ENCODE measurements at regions not wholly inside any gene's neighbourhood (a gene's known extent, or its start where the extent isn't known, plus 50 kb on each side); places are given as distances from the start of the nearest gene placed in this dataset.
"Not testable (repeated sequence)": the region's sequence is repeated elsewhere in the genome, so short reads cannot be mapped to it uniquely, and the experiment has no call there.

DNA sequence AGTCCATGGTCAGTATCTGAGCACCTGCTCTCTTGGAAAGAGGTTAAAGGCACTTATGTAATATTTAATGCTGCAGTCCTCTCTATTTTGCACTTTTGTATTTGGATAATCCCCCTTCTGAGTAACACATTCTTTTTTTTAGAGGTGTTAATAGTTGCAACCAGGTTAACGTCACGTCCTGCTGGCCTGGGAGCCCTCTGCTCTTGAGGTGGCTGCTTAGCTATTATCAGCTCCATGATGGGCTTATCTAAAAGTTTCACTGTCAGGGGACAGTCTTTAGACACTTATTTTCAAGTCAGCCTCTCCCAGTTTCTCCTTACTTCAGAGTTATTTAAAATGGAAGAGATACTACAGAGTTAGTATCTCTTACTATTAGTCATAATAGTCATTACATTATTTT lies 795.5 kb upstream of the CDH18 start:
- DNase-seq; intact Hi-C loops (cut with micrococcal nuclease); ATAC-seq: not testable (repeated sequence)

DNA sequence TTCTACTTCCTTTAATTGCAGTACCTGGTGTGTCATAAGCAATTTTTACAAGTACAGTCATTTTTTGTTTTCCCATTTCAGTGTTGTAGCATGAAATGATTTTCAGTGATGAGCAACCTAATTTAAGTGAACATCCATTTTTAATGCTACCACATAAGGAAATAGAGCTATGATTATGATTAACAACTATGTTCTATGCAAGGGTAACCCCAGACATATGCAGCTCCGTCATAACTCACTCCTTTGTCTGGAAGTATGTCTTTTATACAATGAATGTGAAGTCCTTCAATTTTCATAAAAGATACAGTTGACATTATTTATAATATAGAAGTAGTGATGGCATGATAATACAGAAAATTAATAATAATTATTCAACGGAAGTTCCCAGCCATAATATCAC lies 783.3 kb upstream of the CDH18 start:
- ATAC-seq; DNase-seq; intact Hi-C loops (cut with micrococcal nuclease): not testable (repeated sequence)

- DNase-seq; intact Hi-C loops (cut with micrococcal nuclease); ATAC-seq: not testable (repeated sequence)
Measured at GRCh38 chr5:20765074-20765473, 777.1 kb upstream of the CDH18 start.

GRCh38 chr5:20759459-20759858 lies 771.5 kb upstream of the CDH18 start:
- intact Hi-C loops (cut with micrococcal nuclease); DNase-seq: not testable (repeated sequence)

GRCh38 chr5:20752179-20752578 lies 764.2 kb upstream of the CDH18 start:
- intact Hi-C loops (cut with micrococcal nuclease); ATAC-seq; DNase-seq: not testable (repeated sequence)

More at GRCh38 chr5:20759459-20759858, 771.5 kb upstream of the CDH18 start:
- not testable (repeated sequence) for ATAC-seq

- DNase-seq; ATAC-seq; intact Hi-C loops (cut with micrococcal nuclease): not testable (repeated sequence)
Measured at GRCh38 chr5:20735715-20736114, 747.7 kb upstream of the CDH18 start.

DNA sequence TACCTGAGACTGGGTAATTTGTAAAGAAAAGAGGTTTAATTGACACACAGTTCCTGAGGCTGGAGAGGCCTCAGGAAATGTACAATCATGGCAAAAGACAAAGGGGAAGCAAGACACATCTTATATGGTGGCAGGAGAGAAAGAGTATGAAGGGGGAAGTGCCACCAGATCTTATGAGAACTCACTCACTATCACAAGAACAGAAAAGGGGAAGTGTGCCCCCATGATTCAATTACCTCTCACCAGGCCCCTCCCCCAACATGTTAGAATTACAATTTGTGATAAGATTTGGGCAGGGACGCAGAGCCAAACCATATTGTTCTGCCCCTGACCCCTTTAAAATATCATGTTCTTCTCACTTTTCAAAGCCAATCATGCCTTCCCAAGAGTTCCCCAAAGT lies 744.2 kb upstream of the CDH18 start:
- intact Hi-C loops (cut with micrococcal nuclease); ATAC-seq; DNase-seq: not testable (repeated sequence)

DNA sequence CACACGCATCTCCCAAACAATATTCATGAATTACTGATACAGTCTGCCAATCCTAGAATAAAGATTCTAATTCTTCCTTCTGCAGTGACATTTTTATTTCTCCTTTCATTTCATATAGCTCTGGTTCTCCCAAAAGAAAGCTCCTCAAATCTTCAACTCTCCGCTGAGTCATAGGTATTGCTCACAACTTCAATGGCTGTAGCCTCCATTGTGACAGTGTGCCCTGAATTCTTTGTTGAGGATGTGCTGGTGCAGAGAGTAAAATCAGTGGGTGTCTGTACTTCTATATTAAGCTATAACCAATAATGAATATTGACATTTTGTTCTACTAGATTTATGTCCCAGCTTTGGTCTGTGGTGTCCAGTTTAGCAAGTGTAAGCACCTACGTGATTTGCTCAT lies 733.3 kb upstream of the CDH18 start:
- DNase-seq; intact Hi-C loops (cut with micrococcal nuclease); ATAC-seq: not testable (repeated sequence)

GRCh38 chr5:20711520-20712155 lies 723.6 kb upstream of the CDH18 start:
- ATAC-seq; intact Hi-C loops (cut with micrococcal nuclease); DNase-seq: not testable (repeated sequence)

DNA sequence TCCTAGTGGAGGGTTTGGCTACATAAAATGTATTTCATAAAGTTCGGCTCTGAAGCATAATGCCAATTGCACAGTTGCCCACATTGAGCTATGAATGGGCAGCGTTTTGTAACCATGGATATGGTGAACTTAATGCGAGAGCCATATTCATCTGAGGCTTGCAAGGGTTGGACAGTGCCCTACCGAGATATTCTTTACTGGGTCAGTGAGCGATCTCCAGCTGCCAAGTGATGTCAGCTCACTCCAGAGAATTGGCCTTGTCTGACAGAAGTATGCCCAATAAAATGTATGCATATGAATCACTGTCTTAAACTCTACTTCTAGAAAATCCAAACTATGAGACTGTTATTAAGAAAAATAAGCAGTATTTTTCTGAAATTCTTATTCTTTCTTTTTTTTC lies 719.6 kb upstream of the CDH18 start:
- intact Hi-C loops (cut with micrococcal nuclease); DNase-seq; ATAC-seq: not testable (repeated sequence)

DNA sequence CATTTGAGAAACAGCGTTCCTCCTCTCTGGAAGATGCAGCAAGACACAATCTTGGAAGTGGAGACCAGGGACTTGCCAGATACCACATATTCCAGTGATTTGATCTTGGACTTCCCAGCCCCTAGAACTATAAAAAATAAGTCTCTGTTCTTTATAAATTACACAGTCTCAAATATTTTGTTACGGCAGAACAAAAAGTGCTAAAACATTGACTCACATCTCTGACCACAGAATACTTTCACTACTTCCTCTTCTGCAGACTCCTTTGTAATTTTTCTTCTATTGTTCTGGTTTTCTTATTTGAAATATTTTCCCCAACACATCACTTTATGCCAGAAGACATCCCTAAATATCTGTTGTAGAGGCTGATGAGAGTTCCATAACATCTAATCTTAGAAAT lies 706.1 kb upstream of the CDH18 start:
- DNase-seq (no peak), ATAC-seq (no peak)
- intact Hi-C loops (cut with micrococcal nuclease): no loop called here

- no peak for DNase-seq
- ATAC-seq: no peak
- intact Hi-C loops (cut with micrococcal nuclease): no loop called here
Measured at GRCh38 chr5:20692913-20693312, 704.9 kb upstream of the CDH18 start.

DNA sequence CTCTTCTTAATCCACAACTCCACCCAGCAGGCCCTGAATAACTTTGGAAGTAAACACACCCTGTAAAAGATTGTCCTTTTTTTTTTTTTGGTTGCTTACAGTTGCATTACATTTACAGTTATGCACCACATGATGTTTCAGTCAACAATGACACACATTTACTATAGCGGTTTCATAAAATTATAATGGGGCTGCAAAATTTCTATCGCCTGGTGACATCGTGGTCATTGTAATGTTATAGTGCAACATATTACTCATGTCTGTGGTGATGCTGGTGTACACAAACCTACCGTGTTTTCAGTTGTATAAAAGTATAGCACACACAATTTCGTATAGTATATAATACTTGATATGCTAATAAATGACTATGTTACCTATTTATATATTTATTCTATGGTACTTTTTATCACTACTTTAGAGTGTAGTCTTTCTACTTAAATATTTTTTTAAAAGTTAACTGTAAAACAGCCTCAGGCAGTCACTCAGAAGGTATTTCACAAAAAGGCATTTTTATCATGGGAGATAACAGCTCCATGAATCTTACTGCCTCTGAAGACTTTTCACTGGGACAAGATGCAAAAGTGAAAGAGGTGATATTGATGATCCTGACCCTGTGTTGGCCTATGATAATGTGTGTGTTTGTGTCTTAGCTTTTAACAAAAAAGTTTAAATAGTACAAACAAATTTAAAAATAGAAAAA lies 695.4 kb upstream of the CDH18 start:
- DNase-seq: no peak
- no peak for ATAC-seq
- intact Hi-C loops (cut with micrococcal nuclease): no loop called here

DNA sequence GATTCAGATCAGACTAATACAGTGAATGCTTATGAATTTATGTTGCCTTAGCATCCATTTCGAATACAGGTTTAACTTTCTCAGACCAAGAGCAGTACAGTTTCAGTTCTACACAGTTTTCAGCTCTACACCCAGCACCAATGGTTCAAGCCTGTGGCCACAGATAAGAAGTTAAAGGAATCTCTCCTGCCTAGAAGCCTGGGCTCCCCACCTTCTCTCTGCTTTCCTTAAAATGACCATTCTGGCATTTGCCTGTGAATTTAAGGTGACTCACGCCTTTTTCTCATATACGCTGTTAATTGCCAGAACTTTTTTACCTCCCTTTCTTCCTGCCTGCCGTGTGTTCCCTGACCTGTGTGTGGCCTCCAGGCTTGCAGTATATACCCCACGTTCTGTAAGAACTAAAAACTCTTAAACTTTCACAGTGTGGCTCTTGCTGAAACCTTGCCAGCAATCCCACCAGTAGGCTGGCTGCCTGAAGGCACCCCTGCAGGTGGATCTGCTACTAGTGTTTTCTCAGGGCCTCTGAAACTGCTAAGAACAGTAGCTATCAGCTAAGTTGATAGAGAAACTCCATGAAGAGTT lies 692.8 kb upstream of the CDH18 start:
- ATAC-seq (no peak), DNase-seq (no peak)
- intact Hi-C loops (cut with micrococcal nuclease): no loop called here

DNA sequence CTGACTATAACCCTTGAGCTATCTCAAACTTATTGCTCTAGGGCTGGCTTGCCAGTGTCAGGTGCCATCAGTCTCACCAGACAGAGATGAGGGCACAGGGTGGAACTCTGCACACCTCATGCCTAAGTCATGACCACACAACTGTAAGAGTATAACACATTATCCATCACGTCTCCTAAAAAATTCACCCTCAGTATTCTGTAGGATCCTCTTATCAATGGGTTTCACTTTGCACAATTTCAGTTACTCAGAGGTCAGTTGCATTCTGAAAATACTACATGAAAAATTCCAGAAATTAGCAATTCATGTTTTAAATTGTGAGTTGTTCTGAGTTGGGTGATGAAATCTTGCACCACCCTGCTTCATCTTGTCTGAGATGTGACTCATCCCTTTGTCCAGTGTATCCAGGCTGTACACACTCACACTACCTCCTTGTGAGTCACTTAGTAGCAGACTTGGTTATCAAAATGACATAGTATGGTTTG lies 690.9 kb upstream of the CDH18 start:
- no peak for DNase-seq
- ATAC-seq: no peak
- intact Hi-C loops (cut with micrococcal nuclease): no loop called here

- DNase-seq: no peak
- intact Hi-C loops (cut with micrococcal nuclease): no loop called here
- no peak for ATAC-seq
Measured at GRCh38 chr5:20678386-20678785, 690.4 kb upstream of the CDH18 start.

GRCh38 chr5:20660588-20660987 lies 672.6 kb upstream of the CDH18 start:
- ATAC-seq (no peak), DNase-seq (no peak)
- intact Hi-C loops (cut with micrococcal nuclease): no loop called here

DNA sequence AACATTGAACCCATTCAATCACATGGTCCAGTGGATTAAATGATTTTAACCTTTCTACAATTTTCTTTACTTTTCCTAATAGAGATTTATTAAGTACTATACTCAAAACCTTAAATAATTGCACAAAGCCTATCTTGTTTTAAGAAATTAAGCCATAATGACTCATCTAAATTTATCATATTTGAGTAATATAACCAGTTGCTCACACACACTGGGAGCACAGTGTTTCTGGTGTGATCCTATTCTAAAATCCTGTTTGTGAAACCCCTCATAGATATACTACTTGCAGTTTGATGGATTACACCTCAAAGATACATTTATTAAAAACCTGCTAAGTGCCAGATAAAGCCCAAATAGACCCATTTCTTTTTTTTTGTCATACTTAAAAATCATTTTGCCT lies 668.3 kb upstream of the CDH18 start:
- intact Hi-C loops (cut with micrococcal nuclease): no loop called here
- ATAC-seq: no peak

DNA sequence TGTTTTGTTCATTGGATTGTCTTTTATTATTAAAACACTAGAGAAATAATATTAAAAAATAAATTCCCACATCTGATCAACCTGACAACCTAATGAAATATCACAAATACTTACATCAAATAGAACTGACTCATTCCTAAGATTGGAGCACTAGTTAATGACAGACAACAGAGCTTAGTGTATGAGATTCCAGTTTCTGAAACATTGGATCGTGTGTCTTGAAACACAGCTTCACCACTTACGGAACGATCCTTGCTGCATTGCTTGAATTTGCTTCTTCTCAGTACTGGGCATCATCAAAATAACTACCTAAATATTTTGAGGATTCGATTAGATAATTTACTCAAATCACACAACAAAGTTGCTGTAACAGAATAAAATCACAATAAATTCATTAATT lies 667.2 kb upstream of the CDH18 start:
- DNase-seq: no peak
- intact Hi-C loops (cut with micrococcal nuclease): no loop called here
- ATAC-seq: no peak

More for the DNA sequence above, 668.3 kb upstream of the CDH18 start:
- no peak for DNase-seq

GRCh38 chr5:20654746-20655145 lies 666.7 kb upstream of the CDH18 start:
- DNase-seq: no peak
- no peak for ATAC-seq
- intact Hi-C loops (cut with micrococcal nuclease): no loop called here
